ENCODE measurements at regions not wholly inside any gene's neighbourhood (a gene's known extent, or its start where the extent isn't known, plus 50 kb on each side); places are given as distances from the start of the nearest gene placed in this dataset.

GRCh38 chr15:62622775-62623174, 419.8 kb upstream of the TPM1 start:
- Histone ChIP-seq H3K4me3 (ENCODE audit: low read depth in 1 of 2, low read length in 2 of 2) (no peak overlapping the region), H3K9me3 (ENCODE audit: control insufficient read depth in 1 of 2, low read length in 2 of 2) (no peaks in the 10 kb centered on the region), H3K27ac (ENCODE audit: low read length) (no peak overlapping the region), H3K27me3 (ENCODE audit: low read depth, low read length) (no peaks in the 10 kb centered on the region), H3K36me3 (ENCODE audit: control insufficient read depth in 1 of 2, insufficient read depth in 2 of 2, low read length in 2 of 2) (no peaks in the 10 kb centered on the region), H3K4me1 (ENCODE audit: control insufficient read depth in 1 of 2, insufficient read depth in 2 of 2, low read length in 2 of 2) (peaks cover 4 to 6% of the 10 kb centered on the region in 2 donors)

GRCh38 chr15:62624547-62625378, 417.8 kb upstream of the TPM1 start:
- no peaks in the 10 kb centered on the region for H3K27me3 ChIP-seq (ENCODE audit: low read depth, low read length)
- H3K9me3 ChIP-seq (ENCODE audit: control insufficient read depth in 1 of 2, low read length in 2 of 2) = no peaks in the 10 kb centered on the region
- no peak overlapping the region for H3K27ac ChIP-seq (ENCODE audit: low read length)
- peaks cover 4 to 6% of the 10 kb centered on the region in 2 donors for H3K4me1 ChIP-seq (ENCODE audit: control insufficient read depth in 1 of 2, insufficient read depth in 2 of 2, low read length in 2 of 2)
- peak overlapping the region in 1 of 2 donors; percentile 18 for H3K4me3 ChIP-seq (ENCODE audit: low read depth in 1 of 2, low read length in 2 of 2)
- no peaks in the 10 kb centered on the region for H3K36me3 ChIP-seq (ENCODE audit: control insufficient read depth in 1 of 2, insufficient read depth in 2 of 2, low read length in 2 of 2)

GRCh38 chr15:62625429-62626033, 417.0 kb upstream of the TPM1 start:
- no peaks in the 10 kb centered on the region for H3K27me3 ChIP-seq (ENCODE audit: low read depth, low read length)
- no peak overlapping the region for H3K4me3 ChIP-seq (ENCODE audit: low read depth in 1 of 2, low read length in 2 of 2)
- no peaks in the 10 kb centered on the region for H3K9me3 ChIP-seq (ENCODE audit: control insufficient read depth in 1 of 2, low read length in 2 of 2)
- no peaks in the 10 kb centered on the region for H3K36me3 ChIP-seq (ENCODE audit: control insufficient read depth in 1 of 2, insufficient read depth in 2 of 2, low read length in 2 of 2)
- H3K27ac ChIP-seq (ENCODE audit: low read length) = no peak overlapping the region
- peaks cover 4 to 6% of the 10 kb centered on the region in 2 donors for H3K4me1 ChIP-seq (ENCODE audit: control insufficient read depth in 1 of 2, insufficient read depth in 2 of 2, low read length in 2 of 2)

- peaks cover 4 to 6% of the 10 kb centered on the region in 2 donors for H3K4me1 ChIP-seq (ENCODE audit: control insufficient read depth in 1 of 2, insufficient read depth in 2 of 2, low read length in 2 of 2)
- no peak overlapping the region for H3K27ac ChIP-seq (ENCODE audit: low read length)
- no peaks in the 10 kb centered on the region for H3K36me3 ChIP-seq (ENCODE audit: control insufficient read depth in 1 of 2, insufficient read depth in 2 of 2, low read length in 2 of 2)
- H3K4me3 ChIP-seq (ENCODE audit: low read depth in 1 of 2, low read length in 2 of 2) = no peak overlapping the region
- H3K27me3 ChIP-seq (ENCODE audit: low read depth, low read length) = no peaks in the 10 kb centered on the region
- no peaks in the 10 kb centered on the region for H3K9me3 ChIP-seq (ENCODE audit: control insufficient read depth in 1 of 2, low read length in 2 of 2)
Observed at GRCh38 chr15:62626903-62627302, 415.6 kb upstream of the TPM1 start.

DNA sequence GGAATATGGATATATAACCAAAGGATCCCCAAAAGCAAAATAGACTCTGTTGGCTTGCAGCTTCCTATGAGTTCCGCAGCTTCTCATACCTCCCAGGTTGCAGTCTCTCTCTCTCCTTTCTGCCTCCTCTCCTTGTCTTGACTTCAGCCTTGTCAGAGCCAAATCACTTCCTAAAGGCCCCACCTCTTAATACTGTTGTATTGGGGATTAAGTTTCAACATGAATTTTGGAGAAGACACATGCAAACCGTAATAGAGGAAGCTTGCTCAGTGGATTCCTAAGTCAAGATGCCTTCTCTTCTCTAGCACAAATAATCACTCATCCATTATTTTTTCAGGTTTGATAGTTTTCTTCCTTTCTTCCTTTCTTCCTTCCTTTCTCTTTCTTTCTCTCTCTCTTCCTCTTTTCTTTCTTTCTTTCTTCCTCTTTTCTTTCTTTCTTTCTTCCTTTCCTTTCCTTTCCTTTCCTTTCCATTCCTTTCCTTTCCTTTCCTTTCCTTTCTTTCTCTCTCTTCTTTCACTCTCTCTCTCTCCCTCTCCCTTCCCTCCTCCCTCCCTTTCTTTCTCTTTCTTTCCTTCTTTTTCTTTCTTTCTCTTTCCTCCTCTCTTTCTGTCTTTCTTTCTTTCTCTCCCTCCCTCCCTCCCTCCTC, 411.3 kb upstream of the TPM1 start:
- Histone ChIP-seq H3K27ac (ENCODE audit: low read length) (no peak overlapping the region), H3K9me3 (ENCODE audit: control insufficient read depth in 1 of 2, low read length in 2 of 2) (no peaks in the 10 kb centered on the region), H3K4me1 (ENCODE audit: control insufficient read depth in 1 of 2, insufficient read depth in 2 of 2, low read length in 2 of 2) (no peaks in the 10 kb centered on the region), H3K4me3 (ENCODE audit: low read depth in 1 of 2, low read length in 2 of 2) (no peak overlapping the region), H3K36me3 (ENCODE audit: control insufficient read depth in 1 of 2, insufficient read depth in 2 of 2, low read length in 2 of 2) (no peaks in the 10 kb centered on the region), H3K27me3 (ENCODE audit: low read depth, low read length) (no peaks in the 10 kb centered on the region)

DNA sequence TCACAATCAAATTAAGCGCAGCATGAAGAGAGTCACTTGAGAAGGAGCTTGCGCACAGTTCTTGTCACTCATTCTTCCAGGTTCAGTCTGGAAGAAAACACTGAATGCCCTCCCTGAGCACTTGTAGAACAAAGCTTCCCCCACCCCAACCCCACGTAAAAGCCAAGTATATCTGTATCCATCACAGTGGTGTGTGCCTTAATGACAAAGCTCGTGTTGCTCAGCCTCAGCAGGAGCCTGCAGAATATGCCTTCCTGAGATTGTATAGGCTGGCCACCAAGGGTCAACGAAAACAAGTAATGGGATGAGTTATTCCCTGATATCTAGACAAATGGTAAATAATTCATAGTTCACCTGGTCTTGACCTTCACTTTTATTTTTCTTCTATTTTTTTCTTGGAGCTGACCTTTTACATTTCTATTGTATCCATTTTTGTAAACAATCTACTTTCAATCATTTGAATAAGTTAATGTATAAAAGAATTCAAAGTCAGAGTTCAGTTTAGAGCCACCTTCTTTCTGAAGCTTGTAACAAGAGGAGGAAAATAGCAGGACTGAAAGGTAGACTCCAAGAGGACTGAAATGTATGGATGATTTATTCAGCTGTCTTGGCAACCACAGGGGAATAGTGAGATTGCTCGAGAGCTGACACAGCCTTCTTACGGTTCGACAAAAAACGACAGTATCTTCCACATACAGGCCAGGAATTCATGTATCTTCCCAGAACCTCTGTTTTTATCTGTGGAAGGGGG, 405.5 kb upstream of the TPM1 start:
- Histone ChIP-seq H3K27ac (ENCODE audit: low read length) (no peak overlapping the region), H3K27me3 (ENCODE audit: low read depth, low read length) (no peaks in the 10 kb centered on the region), H3K9me3 (ENCODE audit: control insufficient read depth in 1 of 2, low read length in 2 of 2) (no peaks in the 10 kb centered on the region), H3K4me3 (ENCODE audit: low read depth in 1 of 2, low read length in 2 of 2) (no peak overlapping the region), H3K4me1 (ENCODE audit: control insufficient read depth in 1 of 2, insufficient read depth in 2 of 2, low read length in 2 of 2) (no peaks in the 10 kb centered on the region), H3K36me3 (ENCODE audit: control insufficient read depth in 1 of 2, insufficient read depth in 2 of 2, low read length in 2 of 2) (no peaks in the 10 kb centered on the region)

DNA sequence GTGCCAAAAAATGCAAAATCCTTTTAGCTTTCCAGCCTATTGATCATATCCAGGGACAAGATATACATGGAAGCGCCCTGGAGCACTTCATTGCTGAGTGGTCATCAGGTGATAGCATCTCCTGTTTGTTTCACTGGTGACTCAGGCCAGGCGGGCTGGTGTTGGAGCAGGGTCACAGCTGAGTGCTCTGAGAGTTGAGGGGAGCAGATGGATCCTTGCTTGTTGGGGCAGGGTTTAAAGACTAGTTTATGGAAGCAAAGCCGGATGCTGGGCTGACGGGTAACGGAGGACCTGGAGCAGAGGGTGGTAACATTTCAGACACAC, 405.0 kb upstream of the TPM1 start:
- Histone ChIP-seq H3K9me3 (ENCODE audit: control insufficient read depth in 1 of 2, low read length in 2 of 2) (no peaks in the 10 kb centered on the region), H3K4me1 (ENCODE audit: control insufficient read depth in 1 of 2, insufficient read depth in 2 of 2, low read length in 2 of 2) (no peaks in the 10 kb centered on the region), H3K4me3 (ENCODE audit: low read depth in 1 of 2, low read length in 2 of 2) (no peak overlapping the region), H3K36me3 (ENCODE audit: control insufficient read depth in 1 of 2, insufficient read depth in 2 of 2, low read length in 2 of 2) (no peaks in the 10 kb centered on the region), H3K27ac (ENCODE audit: low read length) (no peak overlapping the region), H3K27me3 (ENCODE audit: low read depth, low read length) (no peaks in the 10 kb centered on the region)

- H3K36me3 ChIP-seq (ENCODE audit: control insufficient read depth in 1 of 2, insufficient read depth in 2 of 2, low read length in 2 of 2) = no peaks in the 10 kb centered on the region
- no peak overlapping the region for H3K4me3 ChIP-seq (ENCODE audit: low read depth in 1 of 2, low read length in 2 of 2)
- H3K27ac ChIP-seq (ENCODE audit: low read length) = no peak overlapping the region
- H3K27me3 ChIP-seq (ENCODE audit: low read depth, low read length) = no peaks in the 10 kb centered on the region
- H3K4me1 ChIP-seq (ENCODE audit: control insufficient read depth in 1 of 2, insufficient read depth in 2 of 2, low read length in 2 of 2) = no peaks in the 10 kb centered on the region
- no peaks in the 10 kb centered on the region for H3K9me3 ChIP-seq (ENCODE audit: control insufficient read depth in 1 of 2, low read length in 2 of 2)
Observed at GRCh38 chr15:62637950-62638619, 404.5 kb upstream of the TPM1 start.

DNA sequence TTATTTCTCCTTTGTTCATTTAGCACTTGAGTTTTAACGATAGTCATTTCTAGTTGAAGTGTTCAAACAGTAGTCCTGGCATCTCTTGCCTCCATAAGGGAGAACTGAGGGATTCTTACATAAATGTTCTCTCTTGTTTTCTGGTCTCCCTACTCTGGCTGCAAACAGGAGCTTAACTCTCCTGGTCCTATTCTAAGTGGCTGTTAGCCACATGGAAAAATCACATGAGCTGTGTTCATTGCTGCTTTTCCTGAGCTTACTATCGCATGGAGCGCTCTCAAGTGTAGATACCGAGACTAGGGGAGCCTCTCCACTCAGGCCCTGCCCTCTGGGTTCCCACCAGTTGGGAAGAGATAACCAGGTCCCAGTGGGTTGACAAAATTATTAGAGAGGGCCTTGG, 403.1 kb upstream of the TPM1 start:
- H3K27ac ChIP-seq (ENCODE audit: low read length) = no peak overlapping the region
- H3K4me1 ChIP-seq (ENCODE audit: control insufficient read depth in 1 of 2, insufficient read depth in 2 of 2, low read length in 2 of 2) = no peaks in the 10 kb centered on the region
- H3K9me3 ChIP-seq (ENCODE audit: control insufficient read depth in 1 of 2, low read length in 2 of 2) = no peaks in the 10 kb centered on the region
- no peaks in the 10 kb centered on the region for H3K36me3 ChIP-seq (ENCODE audit: control insufficient read depth in 1 of 2, insufficient read depth in 2 of 2, low read length in 2 of 2)
- H3K27me3 ChIP-seq (ENCODE audit: low read depth, low read length) = no peaks in the 10 kb centered on the region
- H3K4me3 ChIP-seq (ENCODE audit: low read depth in 1 of 2, low read length in 2 of 2) = no peak overlapping the region

DNA sequence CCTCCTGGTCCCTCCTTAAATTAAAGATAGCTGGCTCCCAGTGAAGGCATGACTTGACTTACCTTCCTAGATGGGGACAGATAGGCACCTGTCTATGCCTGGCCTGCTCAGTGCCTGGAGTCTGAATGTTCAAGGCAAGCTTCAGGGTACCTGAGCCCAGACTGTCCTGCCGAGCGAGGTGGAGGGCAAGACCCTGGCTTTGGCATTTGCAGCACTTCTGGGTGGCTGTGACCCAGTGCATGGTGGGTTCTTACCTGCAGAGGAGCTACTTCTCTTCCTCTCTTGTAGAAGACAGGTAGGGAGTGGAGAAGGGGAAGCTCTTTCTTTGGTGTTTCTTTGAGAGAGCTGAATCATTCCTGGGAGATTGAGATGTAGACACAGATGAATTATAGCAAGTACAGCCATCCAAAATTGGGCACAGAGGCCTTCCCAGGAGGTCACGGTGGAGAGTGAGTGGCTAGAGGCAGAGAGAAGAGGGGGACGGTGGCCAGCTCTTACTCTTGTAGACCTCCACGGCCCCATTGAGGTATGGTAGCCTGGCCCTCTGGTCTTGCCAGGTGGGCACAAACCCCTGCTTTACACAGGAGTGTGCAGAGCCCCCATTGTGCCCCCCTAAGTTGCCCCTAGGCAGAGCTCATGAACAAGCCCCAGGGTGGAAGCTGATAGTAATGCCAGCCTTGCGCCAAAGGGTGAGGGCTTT, 402.5 kb upstream of the TPM1 start:
- no peaks in the 10 kb centered on the region for H3K9me3 ChIP-seq (ENCODE audit: control insufficient read depth in 1 of 2, low read length in 2 of 2)
- no peaks in the 10 kb centered on the region for H3K36me3 ChIP-seq (ENCODE audit: control insufficient read depth in 1 of 2, insufficient read depth in 2 of 2, low read length in 2 of 2)
- H3K4me3 ChIP-seq (ENCODE audit: low read depth in 1 of 2, low read length in 2 of 2) = no peak overlapping the region
- no peaks in the 10 kb centered on the region for H3K27me3 ChIP-seq (ENCODE audit: low read depth, low read length)
- H3K27ac ChIP-seq (ENCODE audit: low read length) = no peak overlapping the region
- no peaks in the 10 kb centered on the region for H3K4me1 ChIP-seq (ENCODE audit: control insufficient read depth in 1 of 2, insufficient read depth in 2 of 2, low read length in 2 of 2)

All from muscle layer of duodenum (tissue), 2 donors.